HG03460 (cell line): ENCODE measurements at regions not wholly inside any gene's neighbourhood (a gene's known extent, or its start where the extent isn't known, plus 50 kb on each side); places are given as distances from the start of the nearest gene placed in this dataset.
"Not testable (repeated sequence)": the region's sequence is repeated elsewhere in the genome, so short reads cannot be mapped to it uniquely, and the experiment has no call there.

Source experiments
- ATAC-seq: cut with Tn5 transposase; IDR thresholded peaks from one replicate; pipeline ENCODE4 v1.9.1; 2021; ENCODE audit not compliant: unreplicated experiment

DNA sequence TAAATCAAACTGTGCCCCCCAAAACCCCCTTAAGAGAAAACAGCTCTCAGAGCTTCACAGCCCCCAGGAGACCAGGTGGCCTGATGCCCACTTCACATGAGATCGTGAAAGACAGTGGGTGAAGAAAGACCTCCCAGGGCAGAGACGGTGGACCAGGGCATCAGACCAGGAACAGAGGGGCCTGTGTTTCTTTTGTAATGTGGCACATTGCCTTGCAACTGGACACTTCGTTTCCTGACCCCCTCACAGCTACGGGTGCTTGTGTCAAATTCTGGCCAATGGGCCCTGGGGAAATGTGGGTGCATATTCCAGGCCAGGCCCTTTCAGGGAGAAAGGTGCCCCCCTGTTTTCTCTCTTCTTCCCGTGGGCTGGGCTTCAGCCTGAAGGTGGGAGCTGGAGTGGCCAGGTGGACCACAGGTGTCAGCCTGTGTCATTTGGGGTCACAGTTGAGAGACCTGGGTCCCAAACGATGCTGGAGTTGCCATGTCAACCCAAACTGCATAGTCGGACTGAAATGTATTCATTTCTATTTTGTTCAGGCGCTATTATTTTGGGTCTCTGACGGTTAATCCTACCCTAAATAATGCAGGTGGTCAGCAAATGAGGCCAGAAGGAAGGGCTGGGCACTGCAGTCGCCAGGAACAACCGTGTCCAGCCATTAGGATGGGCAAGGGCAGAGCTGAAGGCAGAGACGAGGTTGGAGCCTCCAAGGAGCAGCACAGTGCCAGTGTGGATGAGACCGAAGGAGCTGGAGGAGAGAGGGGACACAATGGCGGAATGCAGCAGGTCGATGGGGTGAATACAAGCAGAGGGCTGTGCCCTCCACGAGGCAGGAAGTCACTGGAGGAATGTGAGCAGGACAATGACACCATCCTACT is 338.2 kb downstream of the EIPR1 start:
- no peak for ATAC-seq

DNA sequence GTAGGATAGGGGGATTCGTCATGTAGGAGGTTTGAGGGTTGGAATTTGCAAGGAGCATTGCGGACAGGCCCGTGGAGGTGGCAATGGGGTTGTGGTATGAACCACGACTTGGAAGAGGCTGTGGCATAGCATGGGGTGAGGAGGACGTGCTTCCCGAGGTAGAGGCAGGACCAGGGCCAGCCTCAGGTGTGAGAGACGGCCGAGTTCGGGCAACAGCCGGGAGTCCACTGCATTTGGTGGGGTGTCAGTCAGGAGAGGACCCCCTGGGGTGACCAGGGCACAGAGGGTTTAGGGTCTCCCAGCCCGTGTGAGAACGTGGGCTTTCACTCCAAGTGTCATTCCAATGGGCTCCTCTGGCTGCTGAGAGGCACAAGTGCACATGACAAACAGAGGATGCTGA is 339.0 kb downstream of the EIPR1 start:
- ATAC-seq = no peak

DNA sequence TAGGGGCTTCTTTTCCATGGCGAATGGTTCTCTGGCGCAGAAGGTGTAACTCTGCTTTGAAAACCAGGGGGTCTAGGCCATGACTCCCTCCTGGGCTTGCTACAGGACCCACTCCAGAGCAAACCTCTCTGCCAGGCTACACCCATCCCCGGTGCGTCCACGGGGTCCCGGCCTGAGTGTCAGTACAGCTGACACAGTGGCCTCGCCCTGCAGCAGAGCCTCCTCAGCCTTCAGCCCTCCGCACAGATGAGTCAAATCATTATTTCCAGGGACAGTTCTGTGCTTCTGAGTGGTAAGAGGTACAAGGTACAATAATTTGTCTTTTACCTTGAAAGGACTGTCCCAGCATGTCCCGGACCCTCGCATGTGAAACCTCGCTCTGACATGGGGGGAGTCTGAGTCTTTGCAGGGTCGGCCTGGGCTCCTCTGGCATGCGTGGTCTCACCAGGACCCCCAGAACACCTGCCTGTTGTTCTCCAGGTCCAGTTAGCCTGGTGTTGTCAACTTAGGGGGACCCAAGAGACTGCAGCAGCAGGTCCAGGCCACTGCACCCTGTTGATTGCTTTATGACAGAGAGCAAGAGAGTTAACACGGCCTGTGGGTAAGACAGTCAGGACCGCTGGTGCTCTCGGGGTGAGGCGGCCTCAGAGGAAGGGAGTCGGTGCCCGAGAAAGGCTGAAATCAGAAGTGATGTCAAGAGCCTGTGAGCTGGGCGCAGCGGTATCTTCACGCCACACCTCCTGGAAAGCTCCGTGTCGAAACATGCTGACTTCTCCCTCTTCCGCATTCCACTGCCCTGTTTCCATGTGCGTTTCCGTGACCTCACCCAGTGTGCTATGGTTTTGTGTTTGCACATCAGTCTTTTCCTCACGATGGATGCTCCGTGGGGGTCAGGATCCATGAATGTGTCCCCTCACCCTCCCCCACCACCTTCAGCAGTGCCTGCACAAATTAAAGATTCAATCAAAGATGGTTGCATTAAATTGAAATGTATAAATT is 340.1 kb downstream of the EIPR1 start:
- ATAC-seq = no peak

DNA sequence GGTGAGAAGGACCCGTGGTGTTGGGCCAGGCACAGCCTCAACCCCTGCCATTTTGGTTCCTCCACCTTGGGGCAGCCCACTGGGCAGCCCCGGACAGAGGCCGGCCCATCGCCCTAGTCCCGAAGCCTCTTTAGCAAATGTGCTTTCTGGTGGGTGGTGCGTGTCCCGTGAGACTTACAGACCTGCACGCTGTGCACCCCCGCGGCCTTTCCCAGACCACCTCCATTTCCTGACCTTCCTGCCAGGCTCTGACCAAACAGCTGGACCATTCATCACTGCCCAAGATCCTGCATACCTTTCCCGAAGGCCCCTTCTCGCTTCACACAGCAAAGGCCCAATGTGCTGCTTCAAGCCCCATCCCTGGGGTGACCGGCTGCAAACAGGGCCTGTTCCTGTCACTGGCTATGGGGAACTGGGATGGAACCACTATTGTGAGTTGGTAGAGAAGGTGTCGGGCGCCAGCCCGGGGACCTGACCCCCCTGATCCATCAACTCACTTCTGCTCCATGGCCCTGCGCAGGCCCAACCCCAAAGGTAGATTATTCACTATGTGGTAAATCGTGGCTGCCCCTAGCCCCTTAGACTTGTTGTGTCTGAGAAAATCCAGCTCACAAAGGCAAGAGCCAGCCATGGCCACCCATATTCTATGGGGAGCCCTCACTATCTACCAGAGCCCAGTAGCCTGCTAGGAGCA is 341.0 kb downstream of the EIPR1 start:
- no peak for ATAC-seq

DNA sequence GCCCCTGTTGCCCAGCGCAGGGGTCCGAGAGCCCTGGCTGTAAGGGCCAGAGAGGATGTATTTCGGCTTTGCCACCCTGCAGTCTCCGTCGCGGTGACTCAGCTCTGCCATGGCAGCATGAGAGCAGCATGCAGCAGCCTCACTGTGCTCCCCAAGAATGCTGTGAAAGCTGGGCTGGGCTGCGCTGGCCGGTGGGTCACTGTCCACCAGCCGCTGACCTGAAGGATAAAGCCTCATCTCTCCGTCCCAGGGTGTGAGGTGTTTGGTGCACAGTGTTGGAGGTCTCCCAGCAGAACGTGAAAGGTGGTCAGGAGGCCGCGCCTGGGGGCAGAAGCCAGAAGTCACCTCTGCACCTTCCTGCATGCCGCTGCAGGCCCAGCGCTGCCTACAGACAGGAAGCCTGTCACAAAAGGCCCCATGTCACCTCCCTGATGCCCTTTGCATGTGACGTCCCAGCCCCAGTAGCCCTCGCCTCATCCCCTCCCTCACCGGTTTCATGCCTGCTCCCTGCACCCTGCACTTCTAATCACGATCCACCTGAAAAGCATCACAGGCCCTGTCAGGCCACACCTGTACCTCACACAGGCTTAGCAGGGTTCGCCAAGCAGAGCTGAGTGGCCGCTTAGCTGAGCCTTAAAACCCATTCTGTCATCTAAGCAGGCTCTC is 342.1 kb downstream of the EIPR1 start:
- no peak for ATAC-seq

DNA sequence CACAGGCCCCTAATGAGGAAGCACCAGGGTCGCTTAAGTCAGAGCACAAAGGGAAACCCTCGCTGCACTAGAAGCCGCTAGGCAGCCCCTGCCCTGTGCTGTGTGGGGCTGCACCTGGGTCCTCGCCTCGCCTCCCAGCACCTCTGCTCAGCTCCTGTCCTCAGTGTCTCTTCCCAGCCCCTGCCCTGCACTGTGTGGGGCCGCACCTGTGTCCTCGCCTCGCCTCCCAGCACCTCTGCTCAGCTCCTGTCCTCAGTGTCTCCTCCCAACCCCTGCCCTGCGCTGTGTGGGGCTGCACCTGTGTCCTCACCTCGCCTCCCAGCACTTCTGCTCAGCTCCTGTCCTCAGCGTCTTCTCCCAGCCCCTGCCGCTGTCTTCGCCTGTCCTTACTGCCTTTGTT is 342.8 kb downstream of the EIPR1 start:
- no peak for ATAC-seq

DNA sequence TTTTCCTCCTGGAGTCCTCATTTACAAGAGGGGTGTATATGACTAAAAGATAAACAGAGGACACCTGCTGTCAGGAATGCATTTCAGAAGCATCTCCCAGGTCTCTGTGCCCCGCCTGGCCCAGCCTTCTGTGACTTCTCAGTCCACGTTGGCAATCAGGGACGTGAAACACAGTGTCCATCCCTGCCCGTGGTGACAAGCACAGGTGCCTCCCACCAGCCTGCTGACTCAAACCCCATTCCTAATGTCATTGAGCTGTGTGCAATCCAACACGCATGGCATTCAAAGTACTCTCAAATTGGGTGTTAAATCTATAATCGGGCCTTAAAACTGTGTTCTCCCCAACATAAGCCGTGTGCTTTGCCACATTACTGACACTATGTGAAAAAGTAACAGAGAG is 343.2 kb downstream of the EIPR1 start:
- ATAC-seq = no peak

DNA sequence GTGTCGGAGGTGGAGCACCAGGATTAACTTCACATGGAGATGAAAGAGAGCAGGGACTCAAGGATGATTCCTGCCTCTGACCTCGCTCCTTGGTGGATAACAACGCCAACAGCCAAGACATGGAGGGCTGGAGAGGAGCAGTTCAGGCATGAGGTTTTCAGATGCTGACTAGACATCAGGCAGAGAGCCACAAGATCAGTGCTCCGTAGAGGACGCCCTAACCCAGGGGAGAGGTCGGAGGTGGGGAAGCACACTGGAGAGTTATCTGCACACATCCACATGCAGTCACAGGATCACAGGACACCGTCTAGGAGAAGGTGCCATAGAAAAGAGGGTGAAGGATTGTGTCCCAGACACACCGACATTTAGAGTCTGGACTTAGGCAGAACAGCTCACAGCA is 344.3 kb downstream of the EIPR1 start:
- no peak for ATAC-seq

DNA sequence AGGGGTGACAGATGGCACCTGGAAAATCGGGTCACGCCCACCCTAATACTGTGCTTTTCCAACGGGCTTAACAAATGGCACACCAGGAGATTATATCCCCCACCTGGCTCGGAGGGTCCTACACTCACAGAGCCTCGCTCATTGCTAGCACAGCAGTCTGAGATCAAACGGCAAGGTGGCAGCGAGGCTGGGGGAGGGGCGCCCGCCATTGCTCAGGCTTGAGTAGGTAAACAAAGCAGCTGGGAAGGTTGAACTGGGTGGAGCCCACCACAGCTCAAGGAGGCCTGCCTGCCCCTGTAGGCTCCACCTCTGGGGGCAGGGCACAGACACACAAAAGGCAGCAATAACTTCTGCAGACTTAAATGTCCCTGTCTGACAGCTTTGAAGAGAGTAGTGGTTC is 346.8 kb downstream of the EIPR1 start:
- not testable (repeated sequence) for ATAC-seq

DNA sequence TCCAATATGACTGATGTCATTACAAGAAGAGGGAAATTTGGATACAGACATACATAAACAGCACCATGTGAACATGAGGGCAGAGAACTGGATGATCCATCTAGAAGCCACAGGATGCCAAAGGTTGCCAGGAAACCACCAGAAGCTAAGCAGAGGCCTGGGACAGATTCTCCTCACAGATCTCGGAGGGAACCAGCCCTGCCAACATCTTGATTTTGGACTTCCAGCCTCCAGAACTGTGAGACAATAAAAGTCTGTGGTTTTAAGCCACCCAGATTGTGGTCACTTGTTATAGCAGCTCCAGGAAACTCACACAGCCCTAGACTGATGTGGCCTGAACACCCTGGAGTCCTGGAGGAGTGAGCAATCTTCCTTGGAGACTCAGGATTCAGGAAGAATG is 351.6 kb downstream of the EIPR1 start:
- no peak for ATAC-seq

DNA sequence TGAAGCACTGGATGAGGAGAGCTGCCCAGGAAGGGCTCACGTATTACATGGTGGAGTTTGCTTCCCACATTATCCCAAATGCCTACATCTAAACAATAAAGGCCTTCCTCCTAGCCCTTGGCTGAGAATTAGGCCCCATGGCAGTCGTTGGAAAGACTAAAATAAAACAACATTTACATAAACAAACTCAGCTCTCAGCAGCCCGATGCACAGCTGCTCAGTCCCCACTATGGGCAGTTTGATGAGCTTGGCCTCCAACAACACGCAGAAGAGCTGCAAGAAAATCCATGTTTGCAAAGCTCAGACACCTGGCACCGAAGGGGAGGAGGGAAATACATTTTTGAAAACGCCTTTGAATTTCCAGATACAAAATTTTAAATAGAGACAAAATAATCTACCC is 352.4 kb downstream of the EIPR1 start:
- no peak for ATAC-seq

DNA sequence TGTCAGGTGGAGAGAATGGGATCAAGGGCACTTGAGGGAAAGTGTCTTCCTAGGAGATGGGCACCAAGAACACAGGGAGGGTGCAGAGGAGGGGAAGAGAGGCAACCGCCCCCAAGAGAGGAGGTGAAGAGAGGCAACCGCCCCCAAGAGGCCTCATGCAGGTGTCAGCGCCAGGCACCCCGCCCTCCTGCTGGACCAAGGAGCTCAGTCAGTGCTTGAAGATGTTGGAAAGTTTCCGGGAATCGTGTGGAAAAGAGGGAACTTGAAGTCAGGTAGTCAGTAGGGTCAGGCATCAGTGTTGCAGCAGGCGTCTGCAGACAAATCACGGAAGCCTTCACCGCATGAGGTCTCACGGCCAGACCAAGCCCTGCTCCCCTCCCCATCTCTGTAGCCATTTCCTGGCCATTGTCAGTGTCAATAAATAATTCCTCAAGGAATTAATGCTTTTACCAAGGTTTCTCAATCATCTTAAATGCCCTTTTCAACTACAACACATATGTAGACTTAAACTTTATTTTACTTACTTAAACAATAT is 353.1 kb downstream of the EIPR1 start:
- ATAC-seq = no peak

DNA sequence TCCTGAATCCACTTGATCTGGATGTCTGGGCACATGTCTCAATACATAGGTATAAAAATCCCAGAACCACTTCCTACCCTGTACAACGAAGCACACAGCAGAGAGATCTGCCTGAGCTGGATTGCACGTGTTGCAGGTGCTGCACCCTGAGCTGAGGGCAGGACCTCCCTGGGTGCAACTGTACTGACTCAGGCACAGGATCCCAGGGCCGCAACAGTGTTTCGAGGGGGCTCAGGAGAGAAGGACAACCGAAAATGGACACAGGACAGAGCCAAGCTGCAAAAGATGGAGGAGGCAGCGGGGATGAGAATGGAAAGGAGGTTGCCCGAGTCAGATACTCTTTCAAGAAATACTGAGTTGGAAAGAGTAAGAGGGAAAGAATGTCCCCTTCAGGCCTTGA is 354.1 kb downstream of the EIPR1 start:
- no peak for ATAC-seq

DNA sequence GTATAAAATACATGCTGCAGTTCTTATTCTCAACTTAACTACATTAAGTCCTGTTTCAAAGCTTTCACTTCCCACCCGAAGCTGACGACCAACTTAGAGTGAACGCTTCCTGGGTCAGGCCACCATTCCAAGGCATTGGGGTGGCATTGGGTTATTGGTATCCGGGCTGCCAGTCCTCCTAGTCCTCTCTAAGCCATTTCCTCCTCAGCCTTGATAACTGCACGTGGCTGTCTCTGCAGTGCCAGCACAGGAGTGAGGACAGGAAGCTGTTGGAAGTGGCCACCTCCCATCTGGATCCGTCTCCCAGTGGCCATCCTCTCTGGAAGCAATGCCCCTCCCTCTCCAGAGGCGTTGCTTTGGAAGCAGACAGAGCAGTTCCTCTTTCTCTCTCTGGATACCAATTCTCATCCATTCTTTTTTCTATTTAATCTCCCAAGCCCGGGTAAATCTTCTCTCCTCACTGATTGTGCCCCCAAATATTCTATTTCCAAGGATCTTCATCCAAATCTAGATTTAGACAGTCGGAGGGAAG is 354.7 kb downstream of the EIPR1 start:
- ATAC-seq = no peak

DNA sequence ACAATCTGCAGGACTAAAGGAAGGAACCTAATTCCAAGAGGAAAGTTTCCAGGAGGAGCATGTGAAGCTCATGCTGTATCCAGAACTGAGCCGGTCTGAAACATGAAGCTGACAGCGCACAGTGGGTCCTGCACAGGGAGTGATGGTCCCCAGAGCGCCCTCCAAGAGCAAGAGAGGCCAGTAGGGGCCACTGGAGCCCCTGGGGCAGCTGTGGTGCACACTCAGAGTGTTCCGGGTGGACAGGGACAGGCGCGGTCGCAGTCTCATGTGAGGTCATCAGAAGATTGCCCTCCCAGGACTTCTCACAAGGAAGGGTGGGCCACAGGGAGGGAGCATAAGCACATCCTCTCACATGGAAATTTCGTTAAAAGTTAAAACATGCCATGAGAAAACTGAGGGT is 355.9 kb downstream of the EIPR1 start:
- no peak for ATAC-seq

DNA sequence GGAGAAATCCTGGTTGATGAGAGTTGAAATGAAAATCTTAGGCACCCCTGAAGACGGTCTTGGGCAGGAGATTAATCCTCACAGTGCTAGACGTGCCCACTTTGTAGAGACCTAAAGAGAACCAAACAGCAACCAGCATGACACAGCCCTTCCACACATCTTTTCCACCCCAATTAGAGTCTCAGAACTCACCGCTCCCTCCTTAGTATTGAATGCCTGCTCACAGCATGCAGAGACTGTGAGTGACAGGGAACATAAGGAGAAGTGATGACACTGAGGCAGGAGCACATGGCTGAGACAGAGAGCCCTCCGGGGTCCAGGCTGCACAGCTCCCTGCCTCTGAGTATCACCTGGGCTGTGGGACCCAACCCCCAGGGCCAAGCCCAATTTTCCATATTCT is 367.6 kb downstream of the EIPR1 start:
- ATAC-seq = no peak

DNA sequence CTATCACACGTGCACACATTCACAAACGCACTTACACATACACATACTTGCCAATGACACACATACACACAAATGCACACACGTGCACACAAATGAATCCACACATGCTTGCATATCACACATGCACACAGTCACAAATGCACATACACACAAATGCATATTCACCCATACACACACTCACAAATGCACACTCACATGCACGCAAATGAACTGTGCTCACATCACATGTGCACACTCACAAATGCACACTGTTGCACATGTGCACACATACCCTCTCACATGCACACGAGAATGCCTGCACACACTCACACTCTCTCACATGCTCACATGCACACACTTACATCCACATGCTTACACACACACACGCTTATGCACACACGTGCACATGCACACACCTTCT is 368.1 kb downstream of the EIPR1 start:
- no peak for ATAC-seq

DNA sequence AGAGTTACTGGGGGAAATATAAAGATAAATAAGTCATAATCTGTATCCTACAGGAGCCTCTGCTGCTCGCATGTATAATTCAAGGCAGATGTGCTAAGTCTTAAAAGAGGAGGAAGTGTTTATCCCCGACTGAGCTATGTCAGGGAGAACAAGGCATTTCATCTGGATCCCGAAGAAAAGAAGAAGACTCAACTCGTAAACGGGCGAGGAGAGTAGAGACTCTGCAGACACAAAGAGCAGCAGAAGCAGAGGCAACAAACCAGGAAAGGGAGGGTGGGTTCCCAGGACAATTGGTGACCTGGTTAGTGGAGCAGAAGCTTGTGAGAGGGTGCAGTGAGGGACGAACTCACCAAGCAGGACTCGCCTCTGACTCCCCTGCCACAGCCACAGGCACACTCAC is 368.6 kb downstream of the EIPR1 start:
- no peak for ATAC-seq

DNA sequence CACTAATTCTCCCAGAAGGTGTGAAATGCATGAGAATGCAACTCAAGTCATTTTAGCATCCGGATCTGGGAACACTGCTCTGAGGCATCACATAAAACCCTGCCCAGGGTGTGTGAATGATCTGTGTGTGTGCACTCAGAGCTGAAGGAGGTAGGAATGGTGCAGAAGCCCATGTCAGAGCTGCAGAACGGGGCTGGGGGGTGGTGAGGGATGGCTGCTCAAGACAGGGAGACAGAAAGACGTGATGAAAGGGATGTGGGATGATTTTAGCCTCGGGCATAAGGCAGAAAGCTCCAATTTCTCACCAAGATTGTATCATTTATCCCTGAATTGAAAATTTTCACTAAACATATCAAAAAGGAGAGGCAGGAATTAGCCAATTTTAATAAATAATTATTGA is 369.1 kb downstream of the EIPR1 start:
- ATAC-seq = no peak

DNA sequence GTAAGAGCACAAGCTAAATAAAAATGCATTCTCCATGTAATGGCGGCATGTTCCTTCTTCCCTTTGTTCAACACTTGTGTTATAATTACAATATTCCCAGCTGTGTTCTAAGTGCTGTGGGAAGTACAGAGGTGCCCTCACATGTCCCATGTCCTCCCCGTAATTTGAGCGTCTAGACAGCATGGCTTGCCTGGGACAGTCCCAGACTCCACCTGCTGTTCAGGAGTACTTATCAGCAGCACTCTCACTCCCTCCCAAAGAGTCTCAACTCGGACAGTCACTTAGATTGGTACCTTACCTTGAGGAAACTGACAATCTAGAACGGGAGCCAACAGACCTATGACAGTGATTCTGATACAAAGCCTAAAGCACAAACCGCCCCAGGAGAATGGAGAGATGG is 370.5 kb downstream of the EIPR1 start:
- no peak for ATAC-seq
